ENCODE measurements at regions not wholly inside any gene's neighbourhood (a gene's known extent, or its start where the extent isn't known, plus 50 kb on each side); places are given as distances from the start of the nearest gene placed in this dataset.

- TF ChIP-seq PTBP1 (IDR thresholded peaks at IDR 0.05; ENCODE audit: low read depth, low read length, poor library complexity, severe bottlenecking) (no peak), PHF8 (CRISPR knock-in tag; IDR thresholded peaks at IDR 0.05) (no peak), YEATS2 (CRISPR knock-in tag; IDR thresholded peaks at IDR 0.05; ENCODE audit: borderline replicate concordance) (no peak), MYNN (CRISPR knock-in tag; IDR thresholded peaks at IDR 0.05; ENCODE audit: low read depth) (no peak), ZZZ3 (CRISPR knock-in tag; IDR thresholded peaks at IDR 0.05; ENCODE audit: borderline replicate concordance) (no peak), ARID5B (CRISPR knock-in tag; IDR thresholded peaks at IDR 0.05) (no peak), SYNCRIP (IDR thresholded peaks at IDR 0.05; ENCODE audit: insufficient read depth, low read depth, low read length) (no peak)
- TF ChIP-seq, protein P1, sequence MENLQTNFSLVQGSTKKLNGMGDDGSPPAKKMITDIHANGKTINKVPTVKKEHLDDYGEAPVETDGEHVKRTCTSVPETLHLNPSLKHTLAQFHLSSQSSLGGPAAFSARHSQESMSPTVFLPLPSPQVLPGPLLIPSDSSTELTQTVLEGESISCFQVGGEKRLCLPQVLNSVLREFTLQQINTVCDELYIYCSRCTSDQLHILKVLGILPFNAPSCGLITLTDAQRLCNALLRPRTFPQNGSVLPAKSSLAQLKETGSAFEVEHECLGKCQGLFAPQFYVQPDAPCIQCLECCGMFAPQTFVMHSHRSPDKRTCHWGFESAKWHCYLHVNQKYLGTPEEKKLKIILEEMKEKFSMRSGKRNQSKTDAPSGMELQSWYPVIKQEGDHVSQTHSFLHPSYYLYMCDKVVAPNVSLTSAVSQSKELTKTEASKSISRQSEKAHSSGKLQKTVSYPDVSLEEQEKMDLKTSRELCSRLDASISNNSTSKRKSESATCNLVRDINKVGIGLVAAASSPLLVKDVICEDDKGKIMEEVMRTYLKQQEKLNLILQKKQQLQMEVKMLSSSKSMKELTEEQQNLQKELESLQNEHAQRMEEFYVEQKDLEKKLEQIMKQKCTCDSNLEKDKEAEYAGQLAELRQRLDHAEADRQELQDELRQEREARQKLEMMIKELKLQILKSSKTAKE (CRISPR knock-in tag; IDR thresholded peaks at IDR 0.05; ENCODE audit: borderline replicate concordance): no peak
- TF ChIP-seq, protein P2, sequence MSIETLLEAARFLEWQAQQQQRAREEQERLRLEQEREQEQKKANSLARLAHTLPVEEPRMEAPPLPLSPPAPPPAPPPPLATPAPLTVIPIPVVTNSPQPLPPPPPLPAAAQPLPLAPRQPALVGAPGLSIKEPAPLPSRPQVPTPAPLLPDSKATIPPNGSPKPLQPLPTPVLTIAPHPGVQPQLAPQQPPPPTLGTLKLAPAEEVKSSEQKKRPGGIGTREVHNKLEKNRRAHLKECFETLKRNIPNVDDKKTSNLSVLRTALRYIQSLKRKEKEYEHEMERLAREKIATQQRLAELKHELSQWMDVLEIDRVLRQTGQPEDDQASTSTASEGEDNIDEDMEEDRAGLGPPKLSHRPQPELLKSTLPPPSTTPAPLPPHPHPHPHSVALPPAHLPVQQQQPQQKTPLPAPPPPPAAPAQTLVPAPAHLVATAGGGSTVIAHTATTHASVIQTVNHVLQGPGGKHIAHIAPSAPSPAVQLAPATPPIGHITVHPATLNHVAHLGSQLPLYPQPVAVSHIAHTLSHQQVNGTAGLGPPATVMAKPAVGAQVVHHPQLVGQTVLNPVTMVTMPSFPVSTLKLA (IDR thresholded peaks at IDR 0.05): no peak
These were observed 432.7 kb upstream of the HNRNPA3 start for GRCh38 chr2:176779917-176780316.

Data from HepG2 (cell line).